ENCODE measurements at regions not wholly inside any gene's neighbourhood (a gene's known extent, or its start where the extent isn't known, plus 50 kb on each side); places are given as distances from the start of the nearest gene placed in this dataset.
"Not testable (repeated sequence)": the region's sequence is repeated elsewhere in the genome, so short reads cannot be mapped to it uniquely, and the experiment has no call there.

DNA sequence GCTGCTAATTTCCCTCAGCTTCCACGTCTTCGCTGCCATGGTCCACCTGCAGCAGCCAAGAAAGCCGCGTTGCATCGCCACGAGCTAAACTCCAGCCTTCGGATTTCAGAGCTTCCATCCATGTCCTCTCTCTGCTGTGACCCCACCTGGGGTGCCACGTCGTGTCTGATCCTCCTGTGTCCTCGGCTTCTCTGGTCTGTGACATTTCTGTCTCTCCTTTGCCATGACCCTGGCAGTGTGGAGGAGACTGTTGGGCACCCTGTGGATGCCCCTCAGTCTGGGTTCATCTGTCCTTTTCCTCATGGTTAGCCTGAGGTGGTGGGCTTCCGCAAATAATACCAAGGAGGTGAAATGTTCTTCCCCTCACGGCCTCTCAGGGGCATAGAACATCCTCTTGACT is 106.8 kb downstream of the RTP5 start:
- no peak for DNase-seq
- TF ChIP-seq GATA1 (IDR thresholded peaks at IDR 0.05; ENCODE audit: low read depth, low read length) (no peak), POLR2A (IDR thresholded peaks at IDR 0.05; ENCODE audit: low read length) (no peak)

DNA sequence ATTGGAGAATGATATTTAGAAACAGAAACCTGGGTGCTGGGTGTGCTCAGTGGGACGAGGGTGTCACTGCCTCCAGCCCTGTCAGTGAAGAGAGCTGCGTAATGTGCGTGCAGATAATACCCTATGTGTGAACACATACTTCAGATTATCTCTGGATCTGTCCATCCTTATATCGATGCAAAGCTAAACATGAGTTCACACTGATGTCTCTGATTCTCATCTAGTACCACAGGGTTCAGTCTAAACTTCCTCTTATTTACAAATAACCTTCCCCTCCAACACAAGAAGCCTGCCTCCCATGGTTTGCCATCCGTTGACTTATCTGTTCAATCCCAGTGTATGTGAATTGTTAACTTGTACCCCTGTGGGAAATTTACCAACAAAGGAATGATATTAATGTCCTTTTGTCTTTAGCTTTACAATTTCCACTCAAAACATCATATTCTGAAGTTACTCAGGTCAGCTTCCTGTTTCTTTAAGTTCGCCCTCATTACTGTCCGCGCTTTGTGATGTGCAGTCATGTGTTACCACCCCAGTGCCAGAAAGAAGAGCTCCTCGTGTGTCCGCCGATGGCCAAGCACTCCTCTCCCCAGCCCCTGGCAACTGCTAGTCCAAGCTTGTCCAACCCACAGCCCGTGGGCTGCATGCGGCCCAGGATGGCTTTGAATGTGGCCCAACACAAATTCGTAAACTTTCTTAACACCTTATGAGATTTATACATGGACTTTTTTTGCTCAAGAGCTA is 108.2 kb downstream of the RTP5 start:
- DNase-seq, result no peak
- TF ChIP-seq POLR2A (IDR thresholded peaks at IDR 0.05; ENCODE audit: low read length), result no peak
- TF ChIP-seq GATA1 (IDR thresholded peaks at IDR 0.05; ENCODE audit: low read depth, low read length), result no peak

DNA sequence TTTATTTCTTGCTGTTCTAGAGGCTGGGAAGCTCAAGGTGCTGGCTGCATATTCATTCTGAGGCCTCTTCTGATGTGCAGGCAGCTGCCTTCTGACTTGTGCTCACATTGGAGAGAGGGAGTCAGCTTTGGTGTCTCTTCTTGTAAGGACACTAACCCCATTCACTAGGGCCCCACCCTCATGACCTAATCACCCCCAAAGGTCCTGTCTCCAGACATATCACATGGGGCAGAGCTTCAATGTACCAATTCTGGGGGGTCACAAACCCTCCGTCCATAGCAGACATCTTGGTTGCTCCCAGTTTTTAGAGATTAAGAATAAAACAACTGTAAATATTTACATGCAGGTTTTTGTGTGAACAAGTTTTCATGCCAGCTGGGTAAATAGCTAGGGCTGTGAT is 109.1 kb downstream of the RTP5 start:
- TF ChIP-seq POLR2A (IDR thresholded peaks at IDR 0.05; ENCODE audit: low read length), result no peak
- TF ChIP-seq GATA1 (IDR thresholded peaks at IDR 0.05; ENCODE audit: low read depth, low read length), result no peak
- DNase-seq, result no peak

DNA sequence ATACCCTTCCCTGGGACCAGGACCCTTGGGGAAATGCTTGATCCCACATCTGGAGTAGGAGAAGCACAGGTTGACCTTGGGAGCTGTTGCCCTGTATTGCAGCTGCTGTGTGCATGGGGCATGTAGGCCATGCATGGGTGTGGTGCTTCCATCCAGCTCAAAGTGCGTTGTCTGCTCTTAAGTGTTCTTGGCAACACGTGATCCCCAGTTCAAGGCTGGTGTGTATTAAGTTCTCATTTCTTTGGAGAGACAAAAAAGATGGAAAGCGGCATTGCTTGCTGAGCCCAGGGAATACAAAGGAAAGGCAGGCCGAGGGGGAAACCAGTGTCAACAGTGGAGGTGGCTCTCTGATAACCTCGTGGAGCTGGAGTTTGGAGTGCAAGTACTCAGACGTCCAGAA is 110.7 kb downstream of the RTP5 start:
- no peak for DNase-seq
- no peak for TF ChIP-seq POLR2A (IDR thresholded peaks at IDR 0.05; ENCODE audit: low read length)
- TF ChIP-seq GATA1 (IDR thresholded peaks at IDR 0.05; ENCODE audit: low read depth, low read length), result no peak

DNA sequence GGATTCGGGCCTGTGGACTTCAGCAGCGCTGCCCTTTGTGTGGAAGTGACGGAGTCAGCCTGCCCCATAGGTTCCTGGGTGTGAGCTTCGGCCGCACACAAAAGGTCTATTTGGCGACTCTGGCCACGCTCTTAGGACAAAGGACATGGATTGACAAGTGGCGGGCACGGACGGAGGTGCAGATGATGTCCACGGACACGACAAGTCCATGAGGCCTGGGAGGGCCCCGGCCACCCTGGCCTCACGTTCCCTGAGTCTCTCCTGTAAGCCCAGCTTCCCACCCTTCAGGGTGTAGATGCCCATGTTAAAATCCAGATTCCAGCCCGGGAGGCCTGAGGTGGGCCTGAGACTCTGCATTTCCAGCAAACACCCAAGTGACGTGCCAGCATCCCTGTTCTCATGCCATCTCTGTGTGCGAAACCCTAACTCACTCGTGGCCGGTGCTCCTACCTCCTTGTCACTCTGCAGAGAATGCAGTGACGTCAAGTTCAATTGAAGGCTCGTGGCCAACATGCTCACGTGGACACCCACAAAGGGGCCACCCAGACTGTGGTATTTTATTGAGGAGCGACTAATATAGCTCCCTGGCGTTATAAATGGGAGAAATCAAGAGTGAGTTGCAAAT is 111.7 kb downstream of the RTP5 start:
- no peak for DNase-seq
- TF ChIP-seq GATA1 (IDR thresholded peaks at IDR 0.05; ENCODE audit: low read depth, low read length) (no peak), POLR2A (IDR thresholded peaks at IDR 0.05; ENCODE audit: low read length) (no peak)

DNA sequence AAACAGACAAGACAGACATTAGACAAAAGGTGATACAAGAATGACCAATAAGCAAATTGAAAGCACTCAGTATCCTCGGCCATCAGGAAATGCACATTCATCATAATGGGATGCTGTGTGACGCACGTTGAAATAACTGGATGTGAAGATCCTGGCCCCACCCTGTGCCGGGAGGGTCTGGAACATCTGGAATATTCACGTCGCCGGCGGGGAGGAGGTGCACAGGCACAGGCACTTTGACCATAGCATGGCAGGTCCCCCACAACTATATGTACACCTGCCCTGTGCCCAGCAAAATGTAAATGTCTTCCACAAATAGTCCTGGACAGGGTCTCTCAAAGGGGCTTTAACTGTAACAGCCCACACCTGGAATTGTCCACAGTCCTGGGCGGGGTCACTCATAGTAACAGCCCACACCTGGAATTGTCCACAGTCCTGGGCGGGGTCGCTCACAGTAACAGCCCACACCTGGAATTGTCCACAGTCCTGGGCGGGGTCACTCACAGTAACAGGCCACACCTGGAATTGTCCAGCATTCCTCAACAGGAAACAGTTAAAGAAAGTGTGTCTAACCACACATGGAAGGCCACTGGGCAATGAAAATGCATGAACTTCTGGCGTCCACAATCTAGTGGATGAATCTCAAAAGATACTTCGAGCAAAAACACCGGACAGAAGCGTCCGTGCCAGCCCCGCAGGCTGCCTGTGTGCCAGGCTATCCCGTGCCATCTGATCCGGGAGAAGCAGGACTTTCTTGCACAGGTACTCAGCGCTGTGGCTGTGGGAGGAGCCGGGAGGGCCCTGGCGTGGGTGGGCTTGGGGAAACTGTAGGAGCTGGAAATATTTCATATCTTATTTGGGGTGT is 113.4 kb downstream of the RTP5 start:
- no peak for DNase-seq
- TF ChIP-seq GATA1 (IDR thresholded peaks at IDR 0.05; ENCODE audit: low read depth, low read length), result no peak

DNA sequence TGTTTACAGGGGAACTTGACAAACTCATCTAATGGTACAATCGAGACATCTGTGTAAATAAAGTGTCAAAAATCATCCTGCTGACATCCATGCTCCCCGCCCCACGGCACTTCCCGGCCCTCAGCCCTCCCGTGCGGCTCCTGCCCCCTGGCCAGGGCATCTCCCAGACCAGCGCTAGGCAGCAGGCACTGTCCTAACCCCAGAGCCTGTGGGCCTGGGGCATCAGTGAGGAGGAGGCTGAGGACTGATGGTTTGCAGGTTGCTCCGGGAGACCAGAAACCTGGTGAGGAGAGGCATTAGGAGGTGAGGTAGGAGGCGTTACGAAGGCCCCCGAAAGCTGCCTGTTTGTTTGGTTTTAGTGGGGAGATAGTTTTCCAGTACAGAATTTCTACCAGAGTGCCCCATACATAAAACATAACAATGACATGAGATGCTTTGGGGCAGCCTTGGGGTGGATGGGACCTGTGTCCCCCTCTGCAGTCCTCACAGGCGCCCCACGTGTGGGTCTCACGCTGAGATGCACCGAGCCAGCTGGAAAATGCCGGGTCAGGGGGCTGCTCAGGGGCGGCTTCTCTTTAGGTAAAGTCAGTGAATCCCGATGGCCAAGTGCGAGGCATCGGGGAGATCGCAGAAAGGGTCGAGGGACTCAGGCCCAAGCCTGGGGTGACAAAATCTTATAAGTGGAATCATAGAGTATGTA is 114.2 kb downstream of the RTP5 start:
- TF ChIP-seq GATA1 (IDR thresholded peaks at IDR 0.05; ENCODE audit: low read depth, low read length), result no peak
- no peak for TF ChIP-seq POLR2A (IDR thresholded peaks at IDR 0.05; ENCODE audit: low read length)
- DNase-seq, result no peak

DNA sequence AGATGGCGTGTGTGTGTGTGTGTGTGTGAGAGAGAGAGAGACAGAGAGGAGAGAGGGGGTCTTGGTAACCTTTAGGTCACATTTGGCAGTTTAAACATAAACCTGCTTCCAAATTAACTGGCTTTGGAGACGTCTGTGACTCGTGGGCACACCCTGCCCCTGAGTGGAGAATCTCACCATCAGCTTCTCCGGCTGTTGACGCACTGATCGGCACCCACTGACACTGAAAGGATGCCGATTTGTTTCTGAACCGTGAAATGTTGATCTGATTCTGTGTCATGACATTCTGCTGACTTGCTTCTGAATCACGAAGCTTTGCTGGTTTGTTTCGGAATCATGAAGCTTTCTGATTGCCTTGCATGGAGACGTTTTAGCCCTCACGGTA is 114.7 kb downstream of the RTP5 start:
- TF ChIP-seq GATA1 (IDR thresholded peaks at IDR 0.05; ENCODE audit: low read depth, low read length), result no peak
- DNase-seq, result no peak

DNA sequence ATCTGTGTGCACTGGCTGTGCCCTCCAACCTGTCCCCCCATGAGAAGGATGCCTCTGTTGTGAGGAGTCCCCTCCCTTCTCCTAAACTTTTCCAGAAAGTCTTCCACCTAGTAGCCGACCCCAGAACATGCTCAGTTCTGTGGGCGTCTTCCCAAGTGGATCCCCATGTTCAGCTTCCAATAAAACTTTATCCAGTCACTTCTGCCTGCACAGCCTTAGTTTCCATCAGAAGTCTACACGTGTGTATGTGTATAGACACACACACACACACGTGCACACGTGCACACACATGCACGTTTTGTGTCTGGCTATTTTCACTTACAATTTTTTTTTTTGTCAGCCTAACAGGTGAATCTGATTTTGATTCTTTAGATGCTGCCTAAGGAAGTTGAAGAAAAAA is 115.1 kb downstream of the RTP5 start:
- no peak for DNase-seq
- TF ChIP-seq GATA1 (IDR thresholded peaks at IDR 0.05; ENCODE audit: low read depth, low read length) (no peak), POLR2A (IDR thresholded peaks at IDR 0.05; ENCODE audit: low read length) (no peak)

DNA sequence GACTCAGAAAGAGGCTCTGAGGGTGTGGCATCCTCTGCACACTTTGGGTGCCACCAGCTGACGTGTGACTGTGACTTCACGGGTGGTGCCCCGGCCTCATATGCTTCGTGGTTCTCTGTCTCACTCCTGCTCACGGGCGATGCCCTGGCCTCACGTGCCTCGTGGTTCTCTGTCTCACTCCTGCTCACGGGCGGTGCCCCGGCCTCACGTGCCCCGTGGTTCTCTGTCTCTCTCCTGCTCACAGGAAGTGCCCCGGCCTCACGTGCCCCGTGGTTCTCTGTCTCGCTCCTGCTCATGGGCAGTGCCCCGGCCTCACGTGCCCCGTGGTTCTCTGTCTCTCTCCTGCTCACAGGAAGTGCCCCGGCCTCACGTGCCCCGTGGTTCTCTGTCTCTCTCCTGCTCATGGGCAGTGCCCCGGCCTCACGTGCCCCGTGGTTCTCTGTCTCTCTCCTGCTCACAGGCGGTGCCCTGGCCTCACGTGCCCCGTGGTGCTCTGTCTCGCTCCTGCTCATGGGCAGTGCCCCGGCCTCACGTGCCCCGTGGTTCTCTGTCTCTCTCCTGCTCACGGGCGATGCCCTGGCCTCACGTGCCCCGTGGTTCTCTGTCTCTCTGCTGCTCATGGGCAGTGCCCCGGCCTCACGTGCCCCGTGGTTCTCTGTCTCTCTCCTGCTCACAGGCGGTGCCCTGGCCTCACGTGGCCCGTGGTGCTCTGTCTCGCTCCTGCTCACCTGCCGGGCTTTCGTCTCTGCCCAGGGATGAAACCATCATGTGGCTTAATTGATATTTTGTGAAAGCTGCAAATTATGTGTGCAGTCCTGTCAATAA is 115.8 kb downstream of the RTP5 start:
- not testable (repeated sequence) for DNase-seq

DNA sequence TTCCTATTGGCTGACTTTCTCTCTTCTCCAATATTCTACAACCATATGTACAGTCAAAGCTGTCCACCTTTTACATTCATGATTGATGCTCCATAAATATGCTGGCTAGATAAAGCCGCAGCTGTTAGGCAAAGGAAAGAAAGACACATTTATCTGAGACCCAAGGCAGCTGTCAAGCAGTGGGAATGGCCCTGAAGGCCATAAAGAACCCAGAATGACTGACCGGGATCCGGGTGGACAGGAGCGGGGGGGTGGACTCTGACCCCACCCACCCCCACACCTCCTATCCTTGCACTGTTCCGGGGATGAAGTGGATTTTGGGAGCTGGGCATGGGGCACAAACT is 116.4 kb downstream of the RTP5 start:
- TF ChIP-seq POLR2A (IDR thresholded peaks at IDR 0.05; ENCODE audit: low read length) (no peak), GATA1 (IDR thresholded peaks at IDR 0.05; ENCODE audit: low read depth, low read length) (no peak)
- DNase-seq, result no peak

DNA sequence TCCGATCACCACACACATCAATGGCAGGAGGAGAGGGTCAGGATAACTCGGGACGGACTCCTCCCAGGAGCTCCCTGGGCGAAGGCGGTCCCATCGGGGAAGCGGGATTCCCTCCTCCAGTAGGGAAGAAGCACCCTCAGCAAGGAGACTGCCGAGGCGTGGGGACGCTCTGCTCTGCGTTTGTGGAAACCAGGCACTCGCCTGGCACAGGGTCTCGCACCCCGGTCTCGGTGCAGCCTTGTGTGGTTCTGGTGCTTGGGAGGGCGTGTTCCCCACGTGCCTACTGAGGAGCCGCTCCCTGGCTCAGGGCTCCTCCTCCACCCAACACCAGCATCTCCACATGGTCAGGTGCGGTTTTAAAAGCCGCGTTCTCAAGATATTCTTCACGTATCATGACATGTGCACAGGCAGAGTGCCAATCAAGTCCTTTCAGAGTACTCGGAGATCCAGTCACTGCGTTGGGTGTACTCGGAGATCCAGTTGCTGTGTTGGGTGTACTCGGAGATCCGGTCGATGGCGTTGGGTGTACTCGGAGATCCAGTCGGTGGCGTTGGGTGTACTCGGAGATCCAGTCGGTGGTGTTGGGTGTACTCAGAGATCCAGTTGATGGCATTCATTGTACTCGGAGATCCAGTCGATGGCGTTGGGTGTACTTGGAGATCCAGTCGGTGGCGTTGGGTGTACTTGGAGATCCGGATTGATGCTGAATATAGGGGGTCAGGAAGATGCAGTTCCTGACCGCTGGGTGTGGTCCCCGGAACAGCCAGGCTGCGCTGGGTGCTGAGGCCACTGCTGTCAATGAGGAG is 117.5 kb downstream of the RTP5 start:
- no peak for DNase-seq
- no peak for TF ChIP-seq POLR2A (IDR thresholded peaks at IDR 0.05; ENCODE audit: low read length)
- TF ChIP-seq GATA1 (IDR thresholded peaks at IDR 0.05; ENCODE audit: low read depth, low read length), result no peak

DNA sequence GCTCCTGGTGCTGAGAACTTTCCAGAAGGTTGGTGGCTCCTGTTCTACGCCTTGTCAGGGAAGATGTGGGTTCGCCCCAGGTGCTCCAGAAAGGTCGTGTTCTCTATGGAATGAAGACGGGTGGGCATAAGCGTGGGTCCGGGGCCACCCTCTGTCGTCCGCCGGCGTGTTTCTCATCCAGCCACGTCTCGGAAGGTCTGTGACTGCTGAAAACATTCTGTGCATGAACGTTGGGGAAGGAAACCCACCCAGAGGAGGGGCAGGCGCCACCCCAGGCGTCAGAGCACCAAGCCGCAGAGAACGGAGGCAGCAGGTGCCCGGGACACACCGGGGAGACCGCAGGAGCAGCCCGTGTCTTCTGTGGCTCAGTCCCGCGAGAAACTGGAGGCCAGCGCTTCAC is 118.2 kb downstream of the RTP5 start:
- DNase-seq, result no peak
- no peak for TF ChIP-seq GATA1 (IDR thresholded peaks at IDR 0.05; ENCODE audit: low read depth, low read length)
- no peak for TF ChIP-seq POLR2A (IDR thresholded peaks at IDR 0.05; ENCODE audit: low read length)

All from erythroblast (primary cell).